ENCODE measurements at regions not wholly inside any gene's neighbourhood (a gene's known extent, or its start where the extent isn't known, plus 50 kb on each side); places are given as distances from the start of the nearest gene placed in this dataset.
"Not testable (repeated sequence)": the region's sequence is repeated elsewhere in the genome, so short reads cannot be mapped to it uniquely, and the experiment has no call there.

DNA sequence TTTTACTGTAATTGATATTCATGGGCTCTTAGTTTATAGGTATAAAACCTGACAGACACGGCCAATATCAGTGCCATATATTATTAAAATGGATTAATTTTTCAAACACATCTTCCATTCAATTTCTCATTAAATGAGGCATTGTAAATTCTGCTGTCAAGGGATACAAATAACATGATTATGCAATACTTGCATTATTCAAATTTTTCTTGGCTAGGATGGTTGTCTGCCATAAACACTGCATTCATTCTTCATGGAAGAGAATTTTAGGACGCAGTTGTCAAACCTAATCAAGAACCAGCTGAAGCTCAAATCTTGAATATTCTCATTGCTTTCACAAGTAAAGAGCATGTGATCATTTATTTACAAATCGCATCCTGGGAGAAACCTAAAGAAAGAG, 255.6 kb downstream of the RDH14 start:
- no peak for DNase-seq

GRCh38 chr2:18301421-18302139, 258.9 kb downstream of the RDH14 start:
- DNase-seq = no peak

DNA sequence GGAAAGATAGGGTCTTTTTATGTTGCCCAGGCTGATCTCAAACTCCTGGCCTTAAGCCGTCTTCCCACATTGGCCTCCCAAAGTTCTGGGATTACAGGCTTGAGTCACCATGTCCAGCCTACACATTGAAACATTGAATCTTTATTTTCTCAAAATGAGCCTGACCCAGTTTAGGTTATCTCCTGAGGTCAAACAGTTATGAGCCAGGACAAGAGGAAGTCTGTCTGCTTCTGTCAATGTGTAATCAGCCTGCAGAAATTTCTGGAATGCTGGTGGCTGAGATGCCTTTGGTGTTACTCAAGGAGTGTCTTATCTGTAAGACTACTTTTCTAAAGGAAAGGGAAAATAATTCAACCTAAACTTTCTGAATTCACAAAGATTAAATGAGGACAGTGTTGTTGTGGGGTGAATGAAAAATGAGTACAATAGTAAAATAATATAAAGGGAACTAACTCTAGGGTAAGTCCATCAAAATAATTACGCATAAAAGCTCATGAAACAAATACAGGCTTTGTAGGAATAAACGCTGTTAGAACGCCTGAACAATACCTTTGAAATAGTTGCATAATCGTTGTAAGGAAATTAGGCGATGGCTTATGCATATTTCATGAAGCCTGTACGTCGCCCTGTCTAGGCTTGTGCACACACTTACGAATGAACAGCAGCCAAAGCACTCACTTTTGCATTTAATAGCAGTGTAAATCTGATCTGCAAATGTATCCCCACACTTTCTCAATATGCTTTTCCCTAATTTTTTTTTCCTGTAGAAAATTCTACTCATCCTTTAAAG, 260.8 kb downstream of the RDH14 start:
- no peak for DNase-seq

- DNase-seq = no peak
Observed at GRCh38 chr2:18297534-18298058, 262.9 kb downstream of the RDH14 start.

DNA sequence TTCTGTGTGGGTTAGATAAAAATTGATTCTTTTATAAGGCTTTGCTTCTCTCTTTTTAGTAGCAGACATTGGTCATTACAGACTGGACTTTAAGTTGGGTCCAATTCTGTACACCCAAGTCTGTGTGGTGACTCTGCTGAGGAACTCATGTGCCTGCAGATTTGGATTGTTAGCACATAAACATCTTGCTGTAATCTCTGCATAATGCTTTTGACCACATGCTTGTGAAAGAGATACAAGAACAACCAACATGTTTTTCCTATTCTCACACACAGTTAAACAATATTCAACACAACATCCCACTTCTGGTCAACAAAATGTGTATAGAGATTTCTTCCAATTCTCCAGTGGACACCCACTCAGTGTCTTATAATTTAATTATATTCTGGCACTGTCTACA, 270.1 kb downstream of the RDH14 start:
- no peak for DNase-seq

- DNase-seq = no peak
Observed at GRCh38 chr2:18286897-18287296, 273.6 kb downstream of the RDH14 start.

- no peak for DNase-seq
Observed at GRCh38 chr2:18284331-18284730, 276.1 kb downstream of the RDH14 start.

- DNase-seq = no peak
Observed at GRCh38 chr2:18282026-18282425, 278.4 kb downstream of the RDH14 start.

GRCh38 chr2:18276583-18277075, 283.8 kb downstream of the RDH14 start:
- DNase-seq = no peak

DNA sequence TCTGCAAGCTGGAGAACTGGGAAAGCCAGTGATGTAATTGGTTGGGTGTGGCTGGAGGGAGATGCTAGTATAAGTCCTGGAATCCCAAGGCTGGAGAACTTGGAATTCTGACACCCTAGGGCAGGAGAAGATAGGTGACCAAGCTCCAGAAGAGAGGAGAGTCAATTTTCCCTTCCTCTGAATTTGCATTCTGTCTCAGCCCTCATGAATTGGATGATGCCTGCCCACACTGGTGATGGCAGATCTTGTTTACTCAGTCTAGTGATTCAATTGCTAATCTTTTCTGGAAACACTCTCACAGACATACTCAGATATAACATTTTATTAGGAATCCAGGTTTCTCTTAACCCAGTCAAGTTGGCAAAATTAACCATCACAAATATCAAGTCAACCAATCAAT, 287.2 kb downstream of the RDH14 start:
- no peak for DNase-seq

GRCh38 chr2:18272148-18272494, 288.3 kb downstream of the RDH14 start:
- DNase-seq = no peak

GRCh38 chr2:18271370-18272147, 288.9 kb downstream of the RDH14 start:
- DNase-seq = no peak

- no peak for DNase-seq
Observed at GRCh38 chr2:18268400-18268799, 292.1 kb downstream of the RDH14 start.

DNA sequence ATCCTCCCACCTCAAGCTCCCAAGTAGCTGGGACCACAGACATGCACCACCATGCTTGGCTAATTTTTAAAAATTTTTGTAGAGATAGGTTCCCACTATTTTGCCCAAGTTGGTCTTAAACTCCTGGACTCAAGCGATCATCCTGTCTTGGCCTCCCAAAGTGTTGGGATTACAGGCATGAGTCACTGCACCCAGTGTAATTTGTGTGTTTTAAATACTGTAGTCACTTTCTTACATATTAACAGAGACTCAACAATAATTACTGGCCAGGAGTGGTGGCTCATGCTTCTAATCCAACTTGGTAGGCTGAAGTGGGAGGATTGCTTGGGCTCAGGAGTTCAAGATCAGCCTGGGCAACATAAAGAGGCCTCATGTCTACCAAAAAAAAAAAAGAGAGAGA, 293.0 kb downstream of the RDH14 start:
- DNase-seq = no peak

DNA sequence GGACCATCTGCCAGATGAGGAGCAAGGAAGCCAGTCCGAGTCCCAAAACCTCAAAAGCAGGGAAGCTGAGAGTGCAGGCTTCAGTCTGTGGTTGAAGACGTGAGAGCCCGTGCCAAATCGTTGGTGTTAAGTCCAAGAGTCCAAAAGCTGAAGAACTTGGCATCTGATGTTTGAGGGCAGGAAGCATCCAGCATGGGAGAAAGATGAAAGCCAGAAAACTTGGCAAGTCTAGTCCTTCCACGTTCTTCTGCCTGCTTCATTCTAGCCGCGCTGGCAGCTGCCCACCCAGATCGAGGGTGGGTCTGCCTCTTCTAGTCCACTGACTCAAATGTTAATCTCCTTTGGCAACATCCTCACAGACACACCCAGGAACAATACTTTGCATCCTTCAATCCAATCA, 293.8 kb downstream of the RDH14 start:
- DNase-seq = not testable (repeated sequence)

DNA sequence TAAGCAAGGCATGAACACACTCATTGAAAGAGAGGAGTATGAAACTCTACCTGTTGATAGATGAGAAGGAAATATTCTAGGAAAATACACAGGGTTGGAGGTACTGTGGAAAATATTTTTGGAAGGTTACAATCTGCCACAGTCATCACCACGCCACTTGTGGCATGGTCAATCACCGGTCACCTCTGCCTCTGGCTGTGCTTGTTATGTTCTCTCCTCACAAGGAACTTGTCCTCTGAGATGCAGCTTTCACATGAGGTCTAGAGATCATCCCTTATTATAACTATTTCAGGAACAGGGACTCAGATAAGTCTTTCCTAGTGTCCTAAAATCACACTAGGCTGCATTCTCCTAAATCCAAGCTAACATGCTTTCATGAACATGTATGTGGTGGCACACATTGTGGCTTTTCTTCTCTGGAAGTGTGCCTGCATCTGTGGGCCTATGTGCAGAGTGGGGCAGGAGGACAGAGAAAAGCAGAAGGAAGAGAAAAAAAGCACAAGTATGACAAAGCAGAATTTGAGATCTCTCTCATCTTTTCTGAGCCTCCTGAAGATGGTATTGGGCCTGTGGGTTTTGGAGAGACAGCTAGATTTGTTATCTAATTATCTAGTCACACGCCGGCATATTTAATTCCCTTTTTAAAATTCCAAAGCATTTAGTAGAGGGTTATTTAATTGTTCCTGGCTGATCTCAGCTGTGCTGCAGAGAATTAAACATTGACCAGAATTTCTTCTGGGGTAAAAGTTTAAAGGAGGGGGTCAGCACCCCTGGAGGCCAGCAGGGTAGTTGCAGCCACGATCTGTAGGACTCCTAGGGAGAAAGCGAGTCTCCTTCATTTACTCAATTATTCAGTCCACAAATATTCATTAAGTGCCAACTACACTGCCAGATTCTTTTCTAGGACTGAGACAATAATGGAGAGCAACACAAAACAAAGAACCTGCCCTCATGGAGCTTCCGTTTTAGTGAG, 294.6 kb downstream of the RDH14 start:
- DNase-seq = no peak

DNA sequence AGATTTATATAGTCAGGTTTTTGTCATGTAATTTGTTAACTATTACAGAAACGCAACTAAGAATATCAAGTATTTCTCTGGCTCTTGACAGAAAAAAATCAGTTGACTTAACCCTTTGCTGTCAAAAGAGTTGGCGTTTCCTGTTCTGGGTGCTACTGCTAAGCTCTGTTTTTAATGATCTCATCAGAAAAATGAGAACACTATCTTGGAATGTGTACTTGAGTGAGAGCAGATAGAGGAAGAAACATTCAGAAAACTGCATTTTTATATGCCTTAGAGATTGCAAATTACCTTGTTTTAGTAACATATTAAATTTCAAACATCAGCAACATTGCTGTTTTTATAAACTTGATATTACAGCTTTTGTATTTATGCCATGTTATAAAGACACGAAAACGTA, 297.9 kb downstream of the RDH14 start:
- no peak for DNase-seq

GRCh38 chr2:18253686-18254197, 306.7 kb downstream of the RDH14 start:
- no peak for DNase-seq

DNA sequence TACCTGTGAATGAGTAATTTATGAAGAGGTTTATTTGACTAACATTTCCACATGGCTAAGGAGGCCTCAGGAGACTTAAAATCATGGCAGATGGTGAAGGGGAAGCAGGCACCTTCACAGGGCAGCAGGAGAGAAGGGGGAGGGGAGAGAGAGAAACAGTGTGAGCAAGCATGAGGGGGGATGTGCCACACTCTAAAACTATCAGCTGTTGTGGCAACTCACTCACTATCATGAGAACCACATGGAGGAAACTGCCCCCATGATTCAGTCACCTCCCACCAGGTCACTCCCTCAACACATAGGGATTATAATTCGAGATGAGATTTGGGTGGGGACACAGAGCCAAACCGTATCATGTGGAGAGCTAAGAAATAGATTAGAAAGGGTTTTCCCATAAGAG, 309.0 kb downstream of the RDH14 start:
- DNase-seq = no peak

GRCh38 chr2:18247282-18248110, 313.0 kb downstream of the RDH14 start:
- DNase-seq = no peak

- no peak for DNase-seq
Observed at GRCh38 chr2:18245375-18245774, 315.1 kb downstream of the RDH14 start.
